GM21526 (cell line): ENCODE measurements at regions not wholly inside any gene's neighbourhood (a gene's known extent, or its start where the extent isn't known, plus 50 kb on each side); places are given as distances from the start of the nearest gene placed in this dataset.

Experiments
- ATAC-seq: cut with Tn5 transposase; IDR thresholded peaks from one replicate; pipeline ENCODE4 v1.9.1; 2021; ENCODE audit warnings: moderate library complexity; ENCODE audit not compliant: unreplicated experiment, low FRiP score

- no peak for ATAC-seq
These were observed 1515.0 kb downstream of the OTOL1 start for GRCh38 chr3:163011596-163011995.

GRCh38 chr3:163016251-163016650, 1519.6 kb downstream of the OTOL1 start:
- no peak for ATAC-seq

GRCh38 chr3:163018067-163018466, 1521.5 kb downstream of the OTOL1 start:
- ATAC-seq: no peak

GRCh38 chr3:163018664-163019063, 1522.1 kb downstream of the OTOL1 start:
- no peak for ATAC-seq

GRCh38 chr3:163019260-163019659, 1522.7 kb downstream of the OTOL1 start:
- no peak for ATAC-seq

GRCh38 chr3:163033652-163034051, 1537.0 kb downstream of the OTOL1 start:
- no peak for ATAC-seq

- no peak for ATAC-seq
These were observed 1543.0 kb downstream of the OTOL1 start for GRCh38 chr3:163039636-163040035.

- ATAC-seq: no peak
These were observed 1546.5 kb downstream of the OTOL1 start for GRCh38 chr3:163043074-163043473.

GRCh38 chr3:163045945-163046344, 1549.3 kb downstream of the OTOL1 start:
- ATAC-seq: no peak

GRCh38 chr3:163048881-163049280, 1552.3 kb downstream of the OTOL1 start:
- no peak for ATAC-seq

- ATAC-seq: peak; percentile 61
These were observed 1560.4 kb downstream of the OTOL1 start for GRCh38 chr3:163056874-163057497.

- no peak for ATAC-seq
These were observed 1561.6 kb downstream of the OTOL1 start for GRCh38 chr3:163058031-163058854.

GRCh38 chr3:163071713-163072112, 1575.1 kb downstream of the OTOL1 start:
- ATAC-seq: no peak
